GM12874 (cell line): ENCODE measurements at regions not wholly inside any gene's neighbourhood (a gene's known extent, or its start where the extent isn't known, plus 50 kb on each side); places are given as distances from the start of the nearest gene placed in this dataset.

ENCODE experiments used
- CTCF ChIP-seq: IDR thresholded peaks from 2 replicates; pipeline ENCODE4 v1.5.1; 2011; ENCODE audit warnings: low read depth, mild to moderate bottlenecking, control low read depth, low read length, moderate library complexity; ENCODE audit not compliant: insufficient read depth

GRCh38 chr3:113111011-113111707 is 100.2 kb upstream of the BOC start:
- no peak for TF ChIP-seq CTCF

DNA sequence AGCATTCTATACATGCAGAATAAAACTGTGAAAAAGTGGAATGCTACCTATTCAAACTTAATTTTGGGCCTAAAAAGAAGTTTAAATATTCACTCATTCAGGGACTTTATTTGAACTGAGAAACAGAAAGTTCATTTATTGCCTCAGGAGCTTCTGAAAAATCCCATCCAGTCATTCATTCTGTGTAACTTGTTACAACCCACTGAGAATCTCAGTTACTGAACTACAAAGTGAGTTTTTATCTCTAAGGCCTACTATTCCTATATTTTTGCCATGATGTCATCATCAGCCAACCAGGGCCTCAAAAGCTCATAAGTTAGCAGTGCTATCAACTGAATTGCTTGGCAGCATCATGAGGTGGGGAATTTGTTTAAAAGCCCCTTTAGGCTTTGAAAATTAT is 98.0 kb upstream of the BOC start:
- TF ChIP-seq CTCF = no peak

DNA sequence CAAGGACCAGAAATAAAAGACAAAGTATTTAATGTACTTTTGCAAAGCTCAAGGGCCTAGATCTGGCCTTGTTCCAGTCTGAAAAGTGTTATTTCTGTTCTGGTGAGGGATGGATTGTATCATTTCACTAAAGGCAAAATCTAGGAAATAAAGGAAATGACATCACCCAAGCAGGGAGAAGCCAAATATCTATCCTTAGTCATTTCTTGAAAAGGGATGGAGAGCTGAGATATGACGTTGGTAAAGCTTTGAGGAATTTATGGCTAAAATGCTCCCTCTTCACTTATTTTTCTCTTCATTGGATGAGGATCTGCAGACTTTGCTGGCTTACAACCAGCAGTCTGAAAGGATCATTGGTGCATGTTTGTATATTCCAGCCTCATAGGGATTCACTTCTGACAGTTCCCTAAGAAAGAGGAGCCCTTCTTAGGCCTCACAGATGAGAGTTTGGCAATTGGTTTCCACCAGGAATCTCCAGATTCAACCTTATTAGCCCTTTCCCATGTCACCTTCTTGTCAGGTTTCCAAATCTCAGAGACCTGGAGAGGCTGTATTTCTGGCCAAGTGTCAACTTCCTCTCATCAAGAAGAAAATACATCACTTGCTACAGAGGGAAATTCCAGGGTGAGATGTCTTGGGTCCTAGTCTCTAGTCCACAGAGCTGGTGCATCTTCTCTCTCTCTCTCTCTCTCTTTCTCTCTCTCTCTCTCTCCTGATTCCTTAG is 93.7 kb upstream of the BOC start:
- no peak for TF ChIP-seq CTCF

- TF ChIP-seq CTCF = no peak
These were observed 93.0 kb upstream of the BOC start for GRCh38 chr3:113118336-113118735.

DNA sequence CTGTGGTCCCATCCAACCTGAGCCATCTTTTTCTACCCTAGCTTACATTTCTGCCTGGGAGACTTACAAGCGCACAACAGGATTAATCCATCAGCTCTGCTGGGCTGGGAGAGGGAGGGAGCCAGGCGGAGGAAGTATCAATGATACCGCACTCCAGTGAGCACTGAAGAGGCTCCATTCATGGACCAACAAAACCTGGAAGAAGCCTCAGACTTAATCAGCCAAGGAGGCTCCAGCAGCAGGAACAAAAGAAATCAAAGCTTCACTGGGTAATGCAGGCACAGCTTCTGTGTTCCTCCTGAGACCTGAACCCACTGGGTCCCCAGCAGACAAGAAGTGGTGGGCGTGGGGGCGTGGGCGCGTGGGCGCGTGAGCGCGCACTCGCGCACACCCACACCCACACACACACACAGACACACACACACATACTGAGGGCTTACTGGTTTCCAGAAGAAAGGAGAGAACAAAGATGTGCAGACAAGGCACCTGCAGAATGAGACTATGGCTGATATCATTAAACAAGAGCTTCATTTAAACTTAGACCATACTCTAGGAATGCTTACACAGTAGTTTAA is 87.0 kb upstream of the BOC start:
- TF ChIP-seq CTCF = no peak

DNA sequence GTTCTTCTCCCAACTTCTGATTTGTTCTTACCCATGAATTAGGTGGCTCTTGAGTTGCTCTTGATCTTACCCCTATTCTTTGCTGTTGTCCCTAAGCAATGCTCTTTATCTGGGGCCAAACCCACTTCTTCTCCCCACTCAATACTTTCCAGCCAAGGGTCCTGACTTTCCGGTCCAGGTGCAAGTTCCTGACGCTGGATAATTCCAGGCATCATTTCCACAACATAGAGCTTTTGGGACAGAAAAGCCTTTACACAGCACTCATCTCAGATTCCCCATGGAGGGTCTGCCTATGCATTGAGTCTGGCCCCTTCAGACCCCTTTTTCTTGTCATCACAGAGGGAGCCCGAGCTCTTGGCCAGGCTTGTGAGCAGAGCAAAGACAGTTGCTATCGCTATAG is 85.4 kb upstream of the BOC start:
- no peak for TF ChIP-seq CTCF

GRCh38 chr3:113128386-113129015 is 82.9 kb upstream of the BOC start:
- no peak for TF ChIP-seq CTCF
